ENCODE measurements at regions not wholly inside any gene's neighbourhood (a gene's known extent, or its start where the extent isn't known, plus 50 kb on each side); places are given as distances from the start of the nearest gene placed in this dataset.

GRCh38 chr17:73984941-73985340 is 218.5 kb upstream of the RPL38 start:
- no peak for DNase-seq (ENCODE audit: low read depth)

GRCh38 chr17:73985466-73986015 is 217.9 kb upstream of the RPL38 start:
- no peak for DNase-seq (ENCODE audit: low read depth)

- DNase-seq (ENCODE audit: low read depth) = no peak
These were observed 216.8 kb upstream of the RPL38 start for GRCh38 chr17:73986641-73987177.

- no peak for DNase-seq (ENCODE audit: low read depth)
These were observed 216.1 kb upstream of the RPL38 start for GRCh38 chr17:73987395-73987794.

- DNase-seq (ENCODE audit: low read depth) = no peak
These were observed 215.5 kb upstream of the RPL38 start for GRCh38 chr17:73987845-73988509.

GRCh38 chr17:73989671-73990070 is 213.8 kb upstream of the RPL38 start:
- DNase-seq (ENCODE audit: low read depth) = no peak

- DNase-seq (ENCODE audit: low read depth) = no peak
These were observed 213.2 kb upstream of the RPL38 start for GRCh38 chr17:73990290-73990689.

- no peak for DNase-seq (ENCODE audit: low read depth)
These were observed 212.2 kb upstream of the RPL38 start for GRCh38 chr17:73991260-73991659.

- DNase-seq (ENCODE audit: low read depth) = no peak
These were observed 208.5 kb upstream of the RPL38 start for GRCh38 chr17:73994946-73995345.

- DNase-seq (ENCODE audit: low read depth) = no peak
These were observed 206.4 kb upstream of the RPL38 start for GRCh38 chr17:73997059-73997458.

GRCh38 chr17:73998249-73998648 is 205.2 kb upstream of the RPL38 start:
- no peak for DNase-seq (ENCODE audit: low read depth)

GRCh38 chr17:73998653-73999645 is 204.5 kb upstream of the RPL38 start:
- DNase-seq (ENCODE audit: low read depth) = peak; percentile 44

- DNase-seq (ENCODE audit: low read depth) = no peak
These were observed 202.3 kb upstream of the RPL38 start for GRCh38 chr17:74001145-74001544.

- no peak for DNase-seq (ENCODE audit: low read depth)
These were observed 201.2 kb upstream of the RPL38 start for GRCh38 chr17:74002241-74002640.

GRCh38 chr17:74004056-74004455 is 199.4 kb upstream of the RPL38 start:
- DNase-seq (ENCODE audit: low read depth) = no peak

GRCh38 chr17:74005790-74006189 is 197.7 kb upstream of the RPL38 start:
- DNase-seq (ENCODE audit: low read depth) = no peak

GRCh38 chr17:74006371-74006770 is 197.1 kb upstream of the RPL38 start:
- no peak for DNase-seq (ENCODE audit: low read depth)

- DNase-seq (ENCODE audit: low read depth) = no peak
These were observed 195.3 kb upstream of the RPL38 start for GRCh38 chr17:74008196-74008595.

- no peak for DNase-seq (ENCODE audit: low read depth)
These were observed 194.3 kb upstream of the RPL38 start for GRCh38 chr17:74009056-74009625.

- no peak for DNase-seq (ENCODE audit: low read depth)
These were observed 192.6 kb upstream of the RPL38 start for GRCh38 chr17:74010903-74011302.

GRCh38 chr17:74011966-74012365 is 191.5 kb upstream of the RPL38 start:
- DNase-seq (ENCODE audit: low read depth) = no peak

- DNase-seq (ENCODE audit: low read depth) = no peak
These were observed 191.0 kb upstream of the RPL38 start for GRCh38 chr17:74012465-74012864.
